ENCODE measurements at regions not wholly inside any gene's neighbourhood (a gene's known extent, or its start where the extent isn't known, plus 50 kb on each side); places are given as distances from the start of the nearest gene placed in this dataset.

GRCh38 chr6:90716376-90716775, 129.5 kb upstream of the MAP3K7 start:
- TF ChIP-seq CTCF (IDR thresholded peaks at IDR 0.05) = no peak
- TF ChIP-seq POLR2AphosphoS5 (IDR thresholded peaks at IDR 0.05) = no peak
- TF ChIP-seq POLR2A (IDR thresholded peaks at IDR 0.05) = no peak
- TF ChIP-seq EP300 (IDR thresholded peaks at IDR 0.05) = no peak

All from upper lobe of left lung (tissue), 4 donors.